NCI-H128 (cell line): ENCODE measurements at regions not wholly inside any gene's neighbourhood (a gene's known extent, or its start where the extent isn't known, plus 50 kb on each side); places are given as distances from the start of the nearest gene placed in this dataset.
A peak's percentile ranks its signal among the peaks of the same experiment; 100 is the strongest.

Experiments used
- DNase-seq: peaks from one replicate; lab custom pipeline; 2025; ENCODE audit not compliant: unreplicated experiment; lab: John Stamatoyannopoulos, UW

DNA sequence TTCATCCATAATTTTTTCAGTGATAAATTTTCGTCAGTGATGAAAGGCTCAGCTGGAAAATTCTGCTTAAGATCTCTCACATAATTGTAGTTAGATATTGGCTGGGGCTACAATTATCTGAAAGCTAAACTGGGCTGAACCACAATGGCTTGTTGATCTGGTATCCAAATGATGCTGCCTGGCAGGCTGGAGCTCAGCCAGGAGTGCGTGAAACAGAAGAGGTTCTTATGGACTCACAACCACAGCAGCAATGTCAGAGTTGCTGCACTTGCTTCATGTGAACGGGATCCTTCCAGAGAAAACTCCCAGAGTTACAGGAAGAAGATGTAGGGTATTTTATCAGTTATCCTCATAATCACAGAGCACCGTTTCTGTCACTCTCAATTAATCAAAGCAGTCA lies 533.2 kb upstream of the POM121L12 start:
- no peak for DNase-seq

DNA sequence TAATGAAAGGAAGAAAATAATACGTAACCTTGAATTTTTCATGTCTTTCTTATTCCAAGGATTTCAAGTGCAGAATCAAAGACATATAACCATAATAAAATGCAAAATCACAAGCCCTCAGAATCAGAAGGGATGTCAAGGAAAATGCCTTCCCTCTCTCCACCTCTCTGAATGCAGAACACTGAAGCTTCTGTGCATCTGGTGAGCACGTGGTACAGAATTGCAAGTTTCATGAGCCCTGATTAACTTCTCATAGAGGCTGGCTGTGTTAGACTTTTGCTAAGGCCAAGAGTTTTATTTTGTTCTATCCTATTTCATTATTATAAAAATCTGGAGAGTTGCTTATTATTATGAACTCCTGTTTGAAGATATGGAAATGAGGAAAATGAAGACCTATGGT lies 533.7 kb upstream of the POM121L12 start:
- DNase-seq: no peak

DNA sequence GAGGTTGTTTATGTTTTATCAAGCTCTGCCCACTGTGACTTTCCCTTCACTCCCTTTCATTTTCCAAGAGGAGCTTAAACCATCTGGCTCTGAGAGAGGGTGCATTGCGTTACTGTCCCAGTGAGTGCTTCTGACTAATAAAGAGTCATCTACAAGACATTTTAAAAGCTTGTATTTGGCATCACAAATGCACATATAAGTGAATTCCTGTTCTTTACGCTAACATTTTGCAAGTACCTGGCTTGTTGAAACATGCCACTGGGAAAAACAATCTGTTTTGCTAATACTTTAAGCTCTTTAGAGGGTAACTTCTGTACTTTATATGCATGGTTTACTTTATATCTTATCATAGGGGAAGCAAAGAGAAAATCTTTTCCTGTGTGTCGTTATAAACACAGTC lies 534.6 kb upstream of the POM121L12 start:
- peak; percentile 30 for DNase-seq

DNA sequence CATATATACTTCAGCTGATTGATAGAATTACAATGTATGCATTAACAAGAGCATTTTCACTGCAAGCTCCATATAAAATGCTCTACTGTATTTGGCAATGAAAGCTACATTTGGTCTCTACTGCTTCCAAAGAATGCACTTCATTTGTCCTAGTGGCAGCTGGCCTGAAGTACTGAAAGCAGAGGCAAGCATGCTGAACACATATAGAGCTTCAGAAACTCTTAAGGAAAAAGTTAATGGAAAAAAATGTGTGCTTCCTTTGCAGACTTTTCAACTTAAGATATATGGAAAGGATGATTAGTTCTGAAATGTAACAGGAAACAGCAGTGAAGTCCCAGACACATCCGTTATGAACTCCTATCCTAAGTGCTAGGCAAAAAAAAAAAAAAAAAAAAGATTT lies 537.1 kb upstream of the POM121L12 start:
- DNase-seq: no peak

DNA sequence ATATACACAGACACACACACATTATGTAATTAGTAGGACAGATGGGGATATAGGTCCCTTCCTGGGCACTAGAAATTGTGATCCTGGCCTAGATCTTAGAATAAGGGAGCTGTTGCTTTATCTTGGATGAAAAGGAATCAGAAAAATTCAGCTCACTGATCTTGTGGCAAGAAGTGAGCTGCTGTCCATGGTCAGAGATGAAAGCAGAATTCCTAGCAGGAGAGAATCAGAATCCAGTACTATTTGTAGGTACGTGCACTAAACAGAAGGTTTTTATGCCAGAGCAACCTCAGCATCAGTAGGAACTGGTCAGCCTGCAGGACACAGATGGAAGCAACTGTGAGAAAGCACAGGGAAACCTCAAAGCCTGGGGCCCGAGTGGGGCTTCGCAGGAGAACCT lies 549.2 kb upstream of the POM121L12 start:
- no peak for DNase-seq

DNA sequence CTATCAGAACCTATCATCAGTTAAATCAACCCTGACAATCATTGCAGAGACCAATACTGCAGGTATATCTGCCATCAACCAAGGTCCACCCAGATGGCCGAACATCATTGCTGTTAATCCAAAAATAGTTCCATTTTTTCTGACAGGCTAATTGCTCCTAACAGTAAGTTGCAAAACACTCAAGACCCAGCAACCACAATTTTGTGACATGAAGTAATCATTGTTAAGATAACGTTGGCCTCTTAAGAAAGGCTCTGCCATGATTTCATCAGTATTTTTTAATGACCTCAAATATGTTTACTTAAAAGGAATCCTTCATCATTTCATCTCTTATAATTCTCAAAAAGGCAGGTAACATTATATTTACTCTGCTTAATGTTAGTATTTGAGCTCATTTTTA lies 553.4 kb upstream of the POM121L12 start:
- DNase-seq: no peak

DNA sequence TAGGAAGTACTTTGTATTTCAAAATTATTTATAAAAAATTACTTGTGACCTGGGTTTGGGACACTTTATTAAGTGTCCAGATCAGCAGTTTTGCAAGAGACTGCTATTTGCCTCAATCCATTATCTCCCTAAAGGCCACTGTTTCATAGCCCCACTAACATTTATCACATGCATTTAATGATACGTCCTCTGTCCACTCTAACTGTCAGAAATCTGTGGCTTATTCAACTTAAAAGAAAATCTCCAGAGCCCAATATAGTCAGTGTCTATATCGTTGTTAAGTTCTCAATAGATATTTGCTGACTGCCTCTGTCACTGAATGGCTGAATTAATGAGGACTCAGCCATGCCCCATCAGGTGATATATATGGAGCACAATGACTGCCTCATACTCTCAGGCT lies 553.9 kb upstream of the POM121L12 start:
- DNase-seq: no peak

DNA sequence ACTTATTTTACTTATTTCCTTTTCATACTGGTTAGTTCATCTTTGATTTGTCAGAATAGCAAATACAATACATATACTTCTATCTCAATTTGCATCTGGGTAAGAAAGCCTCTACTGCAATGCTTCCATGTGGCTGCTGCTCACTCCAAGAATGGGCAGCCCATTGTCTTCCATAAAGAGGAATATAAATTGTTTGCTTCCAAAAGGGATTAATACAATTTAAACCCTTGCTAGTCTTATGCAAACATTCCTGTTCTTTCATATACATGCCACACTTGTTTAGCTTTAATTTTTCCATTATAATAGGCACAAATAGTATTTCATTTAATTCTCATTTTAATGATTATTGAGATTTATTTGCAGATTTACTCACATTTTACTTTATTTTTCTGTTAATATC lies 555.4 kb upstream of the POM121L12 start:
- no peak for DNase-seq

DNA sequence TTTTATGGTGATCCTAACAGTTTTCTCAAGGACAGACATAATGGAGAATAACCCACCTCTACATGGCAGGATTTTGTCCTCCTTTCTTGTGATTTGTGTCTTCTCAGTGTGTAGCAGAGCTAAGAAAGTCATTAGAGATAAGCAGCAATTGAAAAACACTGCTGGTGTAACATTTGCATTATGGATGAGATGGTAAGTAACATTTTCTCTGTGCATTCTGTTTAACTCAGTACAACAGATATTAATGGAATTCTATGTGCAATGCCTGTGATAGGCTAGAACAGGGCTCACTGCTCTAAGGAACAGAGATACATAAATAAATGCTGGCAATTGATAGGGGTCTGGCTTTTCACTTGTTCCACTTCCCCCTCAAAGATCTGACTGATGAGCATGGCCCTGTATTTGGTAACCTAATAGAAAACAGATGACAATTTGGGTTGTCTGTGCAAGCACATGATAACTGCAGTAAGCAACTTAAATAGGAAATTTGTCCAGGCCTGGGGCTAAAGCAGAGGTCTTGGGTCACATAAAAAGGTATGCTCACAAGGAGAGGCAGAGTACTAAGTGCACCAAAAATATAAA lies 560.3 kb upstream of the POM121L12 start:
- DNase-seq: no peak

DNA sequence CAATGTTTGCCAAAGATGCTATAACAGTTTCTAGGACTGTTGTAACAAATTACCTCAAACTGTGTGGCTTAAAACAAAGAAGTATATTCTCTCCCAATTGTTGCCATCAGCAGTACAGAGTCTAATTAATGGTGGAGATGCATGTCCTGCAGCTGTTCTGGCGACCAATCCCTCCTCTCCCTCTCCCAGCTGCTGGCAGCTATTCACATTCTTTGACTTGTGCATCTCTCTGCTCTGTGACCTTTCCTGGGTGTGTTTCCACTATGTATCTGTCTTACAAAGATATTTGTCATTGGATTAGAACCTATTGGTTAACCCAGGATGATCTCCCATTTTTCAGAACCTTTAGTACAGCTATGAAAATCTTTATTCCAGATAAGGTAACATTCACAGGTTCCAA lies 561.7 kb upstream of the POM121L12 start:
- DNase-seq: no peak

DNA sequence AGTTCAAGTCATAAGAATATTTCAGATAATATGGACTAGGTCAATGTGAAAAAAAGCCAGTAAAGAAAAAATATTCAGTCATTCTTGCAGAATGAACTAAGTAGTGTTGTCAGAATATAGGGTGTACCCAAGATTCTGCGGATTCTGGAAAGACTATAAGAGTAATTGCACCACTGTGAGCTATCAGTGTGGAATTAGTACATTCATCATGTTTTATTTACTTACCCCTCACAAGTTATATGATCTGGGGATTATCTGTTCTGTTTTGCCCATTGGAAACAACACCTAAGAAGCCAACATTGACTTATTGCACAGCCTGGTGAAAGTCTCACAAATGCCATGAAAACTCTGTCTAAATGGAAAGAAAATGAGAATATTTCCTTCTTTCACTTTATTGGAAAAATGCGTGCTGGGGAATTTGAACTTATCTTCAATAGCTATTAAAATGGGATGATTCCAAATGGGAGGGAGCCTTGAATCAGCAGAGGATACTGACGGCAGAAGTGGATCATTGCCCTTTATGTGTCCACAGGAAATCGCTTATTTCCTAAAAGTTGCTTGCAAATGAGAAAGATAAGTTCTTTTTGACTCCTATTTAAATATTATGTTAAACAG lies 563.3 kb upstream of the POM121L12 start:
- no peak for DNase-seq

DNA sequence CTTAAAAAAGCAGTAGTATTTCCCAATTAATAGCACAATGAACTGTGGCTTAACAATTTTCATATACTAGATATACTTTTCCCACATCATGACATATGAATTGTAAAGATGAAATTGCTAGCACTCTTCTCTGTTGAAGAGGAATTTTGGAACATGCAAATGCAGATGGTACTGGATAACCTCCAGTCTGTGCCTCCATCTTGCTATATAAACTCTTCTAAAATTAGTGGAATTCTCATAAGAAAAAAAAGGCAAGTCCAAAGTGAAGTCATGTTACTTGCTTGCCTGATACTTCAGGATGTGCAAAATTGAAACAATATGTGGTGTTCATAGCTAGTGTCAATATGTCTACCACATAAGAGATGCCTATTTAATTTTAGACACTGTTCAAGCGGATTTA lies 570.2 kb upstream of the POM121L12 start:
- no peak for DNase-seq

DNA sequence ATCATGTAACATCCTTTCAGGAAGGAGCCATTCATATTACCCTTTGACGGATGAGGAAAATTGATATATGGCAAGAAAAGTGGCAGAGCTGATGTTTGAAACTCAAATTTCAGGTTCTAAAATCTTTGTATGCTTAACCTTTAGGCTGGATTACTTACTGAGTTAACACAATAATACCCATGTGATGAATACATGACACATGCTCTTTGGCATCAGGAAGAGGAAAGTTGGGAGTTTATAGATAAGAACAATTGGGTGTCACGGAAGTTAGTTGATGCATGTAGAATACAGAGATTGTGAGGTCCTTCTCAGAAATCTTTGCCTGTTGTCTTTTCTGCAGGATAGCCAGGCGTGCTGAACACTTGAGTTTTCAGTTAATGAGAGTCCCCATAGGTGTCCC lies 572.1 kb upstream of the POM121L12 start:
- no peak for DNase-seq

DNA sequence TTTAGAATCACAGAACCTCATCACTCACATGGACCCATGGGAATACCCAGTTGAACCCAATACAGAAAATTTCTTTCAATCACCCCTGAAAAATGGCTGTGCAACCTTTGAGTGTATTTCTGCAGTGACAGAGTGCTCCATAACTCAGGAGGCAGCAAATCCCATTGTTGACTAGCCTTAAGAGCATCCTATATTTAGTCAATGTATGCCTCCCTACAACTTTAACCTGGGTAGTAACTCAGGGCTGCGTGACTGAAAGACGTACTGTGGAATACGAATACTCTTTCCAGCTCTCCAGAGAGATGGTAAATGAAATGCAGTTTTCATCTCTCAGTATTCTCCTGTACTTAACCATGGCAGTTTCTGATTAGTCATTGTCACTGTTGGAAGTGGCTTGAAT lies 573.0 kb upstream of the POM121L12 start:
- DNase-seq: no peak

DNA sequence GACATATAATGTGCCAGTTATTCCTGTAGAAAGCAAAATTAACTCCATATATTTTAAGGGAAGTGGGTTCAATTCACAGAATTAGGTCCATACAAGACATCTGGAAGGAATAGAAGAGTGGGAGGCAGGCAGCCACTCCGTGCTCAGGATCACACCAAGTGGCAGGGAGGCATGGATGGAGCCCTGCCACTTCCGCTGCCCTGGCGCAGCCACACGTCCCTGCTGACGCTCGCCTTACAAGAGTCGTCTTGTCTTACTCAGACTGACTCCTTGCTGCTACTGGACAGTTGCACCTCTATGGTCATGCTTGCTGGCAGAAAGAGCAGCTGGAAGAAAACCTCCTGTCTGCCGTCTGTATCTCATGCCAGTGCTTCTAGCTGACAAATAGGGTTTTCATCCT lies 579.9 kb upstream of the POM121L12 start:
- DNase-seq: no peak

DNA sequence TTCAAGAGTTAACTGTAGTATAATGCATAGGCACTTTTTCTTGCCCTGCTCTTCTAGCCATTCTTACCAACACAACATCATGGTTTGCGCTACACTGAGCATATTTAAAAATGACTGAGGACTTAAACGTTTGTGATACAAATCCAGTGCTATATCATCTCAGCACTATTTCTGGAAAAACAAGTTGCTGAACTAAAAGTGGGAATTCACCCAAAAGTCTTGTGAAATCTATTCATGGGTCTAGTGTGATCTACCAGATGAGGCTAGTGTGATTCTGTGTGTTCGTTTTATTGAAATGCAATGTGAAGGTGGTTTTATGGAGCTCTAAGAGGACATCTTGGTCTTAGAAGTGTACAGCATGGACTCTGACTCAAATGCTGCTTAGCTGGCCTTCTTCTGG lies 584.6 kb upstream of the POM121L12 start:
- no peak for DNase-seq

DNA sequence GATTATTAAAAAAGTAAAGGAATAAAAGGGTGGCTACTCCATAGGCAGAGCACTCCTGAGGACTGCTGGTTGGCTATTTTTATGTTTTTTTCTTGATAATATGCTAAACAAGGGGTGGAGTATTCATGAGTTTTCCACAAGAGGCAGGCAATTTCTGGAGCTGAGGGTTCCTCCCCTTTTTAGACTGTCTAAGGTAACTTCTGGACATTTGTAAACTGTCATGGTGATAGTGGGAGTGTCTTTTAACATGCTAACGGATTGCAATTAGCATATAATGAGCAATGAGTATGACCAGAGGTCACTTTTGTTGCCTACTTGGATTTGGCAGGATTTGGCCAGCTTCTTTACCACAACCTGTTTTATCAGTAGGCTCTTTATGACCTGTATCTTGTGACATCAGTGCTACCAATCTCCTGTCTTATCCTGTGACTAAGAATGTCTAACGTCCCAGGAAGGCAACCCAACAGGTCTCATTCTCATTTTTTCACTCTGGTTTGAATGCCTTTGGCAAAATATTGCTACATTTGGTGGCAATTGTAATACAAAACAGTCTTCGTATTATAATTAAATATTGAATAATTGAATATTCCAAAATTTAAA lies 587.8 kb upstream of the POM121L12 start:
- DNase-seq: no peak

DNA sequence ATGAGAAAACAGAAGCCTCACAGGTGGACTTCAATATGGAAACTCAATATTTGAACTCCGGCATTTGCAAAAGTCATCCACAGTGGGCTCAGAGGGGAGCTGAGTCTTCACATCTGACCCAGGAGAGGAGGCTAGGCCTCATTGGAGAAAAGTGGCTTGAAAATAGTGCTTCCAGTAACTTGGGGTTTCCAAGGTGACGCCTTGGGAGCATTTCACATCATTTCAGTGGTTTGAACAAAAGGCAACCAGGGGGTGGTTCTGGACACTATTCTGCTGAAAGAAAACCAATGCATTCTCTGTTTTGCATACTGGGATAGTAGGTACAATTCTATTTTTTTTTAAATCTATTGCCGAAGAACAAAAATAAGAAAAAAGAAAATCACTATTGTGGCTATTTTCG lies 599.2 kb upstream of the POM121L12 start:
- no peak for DNase-seq

DNA sequence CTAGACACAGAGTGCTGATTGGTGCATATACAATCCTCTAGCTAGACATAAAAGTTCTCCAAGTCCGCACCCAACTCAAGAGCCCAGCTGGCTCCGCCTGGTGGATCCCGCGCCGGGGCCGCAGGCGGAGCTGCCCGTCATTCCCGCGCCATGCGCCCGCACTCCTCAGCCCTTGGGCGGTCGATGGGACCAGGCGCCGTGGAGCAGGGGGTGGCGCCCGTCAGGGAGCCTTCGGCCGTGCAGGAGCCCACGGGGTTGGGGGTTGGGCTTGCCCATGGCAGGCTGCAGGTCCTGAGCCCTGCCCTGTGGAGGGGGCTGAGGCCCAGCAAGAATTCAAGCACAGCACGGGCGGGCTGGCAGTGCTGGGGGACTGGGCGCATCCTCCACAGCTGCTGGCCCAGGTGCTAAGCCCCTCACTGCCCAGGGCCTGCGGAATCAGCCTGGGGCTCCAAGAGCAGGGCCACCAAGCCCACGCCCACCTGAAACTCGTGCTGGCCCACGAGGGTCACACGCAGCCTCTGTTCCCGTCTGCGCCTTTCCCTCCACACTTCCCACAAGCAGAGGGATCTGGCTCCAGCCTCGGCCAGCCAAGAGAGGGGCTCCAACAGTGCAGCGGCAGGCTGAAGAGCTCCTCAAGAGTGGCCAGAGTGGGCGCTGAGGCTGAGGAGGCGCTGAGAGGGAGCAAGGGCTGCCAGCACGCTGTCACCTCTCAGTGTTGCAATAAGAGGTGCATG lies 604.2 kb upstream of the POM121L12 start:
- no peak for DNase-seq

DNA sequence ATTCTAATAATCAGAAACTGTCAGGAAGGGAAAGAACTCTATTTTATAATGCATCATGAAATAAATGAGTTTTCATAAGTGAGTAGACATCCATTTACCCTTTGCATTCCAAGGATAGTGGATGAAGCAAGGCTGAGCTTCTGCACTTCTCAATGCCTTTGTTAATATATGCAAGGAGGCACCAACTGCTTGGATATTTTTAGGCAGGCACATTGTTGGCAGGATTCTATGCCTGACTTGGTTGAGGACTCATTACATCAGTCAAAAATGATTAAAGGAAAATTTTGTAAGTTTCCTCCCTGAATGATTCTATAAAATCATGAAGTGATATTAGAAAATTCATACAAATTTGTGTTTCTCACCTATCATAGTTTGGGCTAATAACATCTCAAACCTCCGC lies 612.2 kb upstream of the POM121L12 start:
- DNase-seq: no peak

DNA sequence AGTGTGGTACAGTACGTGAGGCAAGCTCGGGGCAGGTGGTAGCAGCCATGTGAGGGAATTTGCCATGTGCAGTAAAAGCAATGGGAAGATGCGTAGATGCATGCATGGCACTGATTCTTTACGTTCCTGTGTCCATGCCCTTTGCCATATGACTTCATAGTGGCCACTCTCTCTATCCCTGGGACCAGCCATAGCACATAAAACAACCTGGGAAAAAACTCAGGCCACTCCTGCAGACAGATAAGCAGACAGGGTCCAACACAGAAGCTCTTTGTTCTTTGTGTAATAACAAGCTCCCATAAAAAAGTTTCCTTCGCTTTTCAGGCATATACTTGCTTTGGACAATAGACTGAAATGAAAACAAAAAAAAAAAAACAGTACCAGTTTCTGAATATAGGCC lies 622.4 kb upstream of the POM121L12 start:
- no peak for DNase-seq

DNA sequence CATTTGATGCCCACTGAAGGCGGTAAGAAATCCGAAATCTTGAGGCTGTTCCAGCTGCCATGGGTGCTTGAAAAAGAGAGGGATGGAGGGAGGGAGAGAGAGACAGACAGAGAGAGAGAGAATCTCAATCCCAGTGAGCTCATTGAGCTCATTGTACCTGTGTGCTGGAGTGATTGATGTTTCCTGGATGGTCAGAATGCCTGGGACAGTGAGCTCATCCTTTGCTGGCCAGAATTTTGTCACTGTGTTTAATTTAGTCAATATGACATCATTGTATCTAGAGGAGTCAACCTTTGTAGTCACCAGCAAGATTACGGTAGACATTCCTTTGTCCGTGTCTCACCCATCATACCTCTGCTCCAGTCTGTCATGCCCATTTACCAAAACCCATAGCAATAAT lies 625.4 kb upstream of the POM121L12 start:
- no peak for DNase-seq
